ENCODE measurements at regions not wholly inside any gene's neighbourhood (a gene's known extent, or its start where the extent isn't known, plus 50 kb on each side); places are given as distances from the start of the nearest gene placed in this dataset.

- no peak for TF ChIP-seq CTCF (conservative IDR thresholded peaks at IDR 0.05; ENCODE audit: low read length)
- no peak for TF ChIP-seq EZH2phosphoT487 (IDR thresholded peaks at IDR 0.05; ENCODE audit: borderline replicate concordance, low read depth, low read length)
These were observed 1342.6 kb upstream of the SPRY2 start for GRCh38 chr13:81683521-81683920.
